OCI-LY7 (cell line): ENCODE measurements at regions not wholly inside any gene's neighbourhood (a gene's known extent, or its start where the extent isn't known, plus 50 kb on each side); places are given as distances from the start of the nearest gene placed in this dataset.

Source experiments
- EZH2phosphoT487 ChIP-seq: fragments of 200-600 bp; sonication (generic); IDR thresholded peaks from 2 replicates; pipeline ENCODE4 v1.6.1; 2018; ENCODE audit warnings: low read depth, borderline replicate concordance, mild to moderate bottlenecking, mixed run types, antibody characterized with exemption, low read length, moderate library complexity, mixed read lengths
- TF ChIP-seq, protein P1 (sequence below): fragments of 200-600 bp; sonication (generic); conservative IDR thresholded peaks from 2 replicates; pipeline ENCODE4 v1.5.1; 2014; ENCODE audit warnings: mild to moderate bottlenecking, antibody characterized with exemption, low read length, moderate library complexity, mixed read lengths

DNA sequence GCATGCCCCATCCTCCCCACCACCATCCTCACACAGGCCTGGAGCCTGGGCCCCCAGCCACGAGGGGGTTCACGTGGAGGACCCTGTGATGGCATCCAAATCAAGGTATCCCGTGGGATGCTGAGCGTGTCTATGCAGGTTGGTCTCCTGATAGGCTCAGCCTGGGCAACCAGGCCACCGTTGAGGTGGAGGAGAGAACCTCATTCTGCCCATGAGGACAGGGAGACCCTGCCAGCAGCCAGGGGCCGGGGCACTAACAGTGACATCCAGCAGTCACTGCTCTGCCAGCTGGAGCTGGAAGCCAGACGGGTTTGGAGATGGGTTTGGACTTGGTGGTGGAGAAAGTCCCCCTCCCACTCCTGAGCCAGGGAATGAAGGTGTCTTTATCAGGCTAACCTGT is 582.8 kb downstream of the MATN1 start:
- TF ChIP-seq, protein P1, sequence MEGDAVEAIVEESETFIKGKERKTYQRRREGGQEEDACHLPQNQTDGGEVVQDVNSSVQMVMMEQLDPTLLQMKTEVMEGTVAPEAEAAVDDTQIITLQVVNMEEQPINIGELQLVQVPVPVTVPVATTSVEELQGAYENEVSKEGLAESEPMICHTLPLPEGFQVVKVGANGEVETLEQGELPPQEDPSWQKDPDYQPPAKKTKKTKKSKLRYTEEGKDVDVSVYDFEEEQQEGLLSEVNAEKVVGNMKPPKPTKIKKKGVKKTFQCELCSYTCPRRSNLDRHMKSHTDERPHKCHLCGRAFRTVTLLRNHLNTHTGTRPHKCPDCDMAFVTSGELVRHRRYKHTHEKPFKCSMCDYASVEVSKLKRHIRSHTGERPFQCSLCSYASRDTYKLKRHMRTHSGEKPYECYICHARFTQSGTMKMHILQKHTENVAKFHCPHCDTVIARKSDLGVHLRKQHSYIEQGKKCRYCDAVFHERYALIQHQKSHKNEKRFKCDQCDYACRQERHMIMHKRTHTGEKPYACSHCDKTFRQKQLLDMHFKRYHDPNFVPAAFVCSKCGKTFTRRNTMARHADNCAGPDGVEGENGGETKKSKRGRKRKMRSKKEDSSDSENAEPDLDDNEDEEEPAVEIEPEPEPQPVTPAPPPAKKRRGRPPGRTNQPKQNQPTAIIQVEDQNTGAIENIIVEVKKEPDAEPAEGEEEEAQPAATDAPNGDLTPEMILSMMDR, result no peak
- no peak for TF ChIP-seq EZH2phosphoT487
